GM23248 (cell line): ENCODE measurements at regions not wholly inside any gene's neighbourhood (a gene's known extent, or its start where the extent isn't known, plus 50 kb on each side); places are given as distances from the start of the nearest gene placed in this dataset. TPM values are rescaled to one million over a fixed set of nuclear protein-coding genes. Genes with fewer than 3 reads are reported as not detected.
A peak's percentile ranks its signal among the peaks of the same experiment; 100 is the strongest.

Source experiments
- DNase-seq: peaks from one replicate; pipeline ENCODE4 v3.0.0-alpha.2; 2015
- H2AFZ ChIP-seq: fragments of 200-600 bp; sonication (generic); 2 replicates; pipeline ENCODE4 v1.6.1; 2016; ENCODE audit warnings: antibody characterized with exemption
- H3F3A ChIP-seq: fragments of 200-600 bp; sonication (generic); 2 replicates; pipeline ENCODE4 v1.6.1; 2016; ENCODE audit warnings: mild to moderate bottlenecking, antibody characterized with exemption, mixed run types; ENCODE audit not compliant: insufficient read depth
- H3K27ac ChIP-seq: fragments of 200-600 bp; sonication (generic); 2 replicates; pipeline ENCODE4 v1.5.1; 2016; ENCODE audit warnings: mild to moderate bottlenecking
- H3K27me3 ChIP-seq: fragments of 200-600 bp; sonication (generic); replicated peaks from 2 replicates; pipeline ENCODE4 v1.6.1; 2016; ENCODE audit warnings: mild to moderate bottlenecking; ENCODE audit not compliant: insufficient read depth
- H3K36me3 ChIP-seq: fragments of 200-600 bp; sonication (generic); 2 replicates; pipeline ENCODE4 v1.6.1; 2016; ENCODE audit warnings: low read depth, mild to moderate bottlenecking
- H3K4me1 ChIP-seq: fragments of 200-600 bp; sonication (generic); 2 replicates; pipeline ENCODE4 v1.6.1; 2016; ENCODE audit warnings: mild to moderate bottlenecking; ENCODE audit not compliant: insufficient read depth
- H3K4me2 ChIP-seq: fragments of 200-600 bp; sonication (generic); one replicate; pipeline ENCODE4 v1.6.1; 2016; ENCODE audit warnings: mild to moderate bottlenecking; ENCODE audit not compliant: unreplicated experiment
- H3K4me3 ChIP-seq: fragments of 200-600 bp; sonication (generic); 2 replicates; pipeline ENCODE4 v1.5.1; 2016; ENCODE audit warnings: mild to moderate bottlenecking
- H3K79me2 ChIP-seq: fragments of 200-600 bp; sonication (generic); 2 replicates; pipeline ENCODE4 v1.6.1; 2016; ENCODE audit warnings: mild to moderate bottlenecking; ENCODE audit not compliant: insufficient read depth
- H3K9ac ChIP-seq: fragments of 200-600 bp; sonication (generic); 2 replicates; pipeline ENCODE4 v1.6.1; 2016; ENCODE audit warnings: mild to moderate bottlenecking
- H3K9me2 ChIP-seq: fragments of 200-600 bp; sonication (generic); 2 replicates; pipeline ENCODE4 v1.6.1; 2016; ENCODE audit warnings: mixed run types, mild to moderate bottlenecking, moderate library complexity; ENCODE audit not compliant: insufficient read depth
- H3K9me3 ChIP-seq: fragments of 200-600 bp; sonication (generic); one replicate; pipeline ENCODE4 v1.6.1; 2017; ENCODE audit warnings: low read depth
- H4K20me1 ChIP-seq: fragments of 200-600 bp; sonication (generic); 2 replicates; pipeline ENCODE4 v1.6.0; 2016; ENCODE audit not compliant: insufficient read depth
- EZH2 ChIP-seq: fragments of 200-600 bp; sonication (generic); IDR thresholded peaks from 2 replicates; pipeline ENCODE4 v1.6.1; 2018; ENCODE audit warnings: antibody characterized with exemption, mild to moderate bottlenecking; ENCODE audit not compliant: insufficient read depth, poor library complexity, severe bottlenecking
- EZH2phosphoT487 ChIP-seq: fragments of 200-600 bp; sonication (generic); IDR thresholded peaks from 2 replicates; pipeline ENCODE4 v1.6.1; 2018; ENCODE audit warnings: antibody characterized with exemption, moderate library complexity, mild to moderate bottlenecking, low read depth; ENCODE audit not compliant: insufficient read depth
- WGBS, 2 experiments: methylation state at CpG; one replicate each; pipeline ENCODE4 v1.1.6; 2015 to 2017; ENCODE audit warnings: low lambda C conversion rate in 2 of 2, low coverage in 1 of 2; ENCODE audit errors: missing lambda C conversion rate in 2 of 2; 5-methylcytosine and 5-hydroxymethylcytosine counted together
- in situ Hi-C: fragments of 300-500 bp; cut with MboI; formaldehyde crosslinking; loops from 2 replicates; pipeline ENCODE4 v1.15.0; 2020
- small RNA-seq: library from RNA; depleted of rRNA; stranded (forward); fragments of <200 nt; gene quantifications from one replicate; pipeline ENCODE3, GENCODE V24; 2014; ENCODE audit warnings: low read depth, low replicate concordance

- TF ChIP-seq EZH2 (no peak), EZH2phosphoT487 (no peak)
- no peaks in the 10 kb centered on the region for H3K27me3 ChIP-seq
- no peaks in the 10 kb centered on the region for H3K79me2 ChIP-seq
- no peak overlapping the region for H3K27ac ChIP-seq
- no peak overlapping the region for H2AFZ ChIP-seq
- H3K9me2 ChIP-seq, result no peaks in the 10 kb centered on the region
- H3K4me1 ChIP-seq, result no peaks in the 10 kb centered on the region
- no peak overlapping the region for H3K4me3 ChIP-seq
- no peak overlapping the region for H3K9ac ChIP-seq
- H3K9me3 ChIP-seq, result no peaks in the 10 kb centered on the region
- in situ Hi-C loops, result no loop called here
- H4K20me1 ChIP-seq, result no peaks in the 10 kb centered on the region
- no peaks in the 10 kb centered on the region for H3F3A ChIP-seq
- H3K36me3 ChIP-seq, result no peaks in the 10 kb centered on the region
- 48 to 64% methylated on average over 2 of the region's 2 CpGs for WGBS, 2 experiments
- H3K4me2 ChIP-seq, result no peak overlapping the region
- DNase-seq, result peak; percentile 1
Measured at GRCh38 chr6:8492536-8493133, 57.3 kb upstream of the SLC35B3 start.

Small RNA genes lying in the stretch of these regions (small RNA-seq; reads per million reads assigned to genes)
- gene RF02101 (not detected), gene RNU6ATAC21P (not detected)
